GM21723 (cell line): ENCODE measurements at regions not wholly inside any gene's neighbourhood (a gene's known extent, or its start where the extent isn't known, plus 50 kb on each side); places are given as distances from the start of the nearest gene placed in this dataset.

Experiments used
- ATAC-seq: cut with Tn5 transposase; IDR thresholded peaks from one replicate; pipeline ENCODE4 v1.9.1; 2021; ENCODE audit warnings: mild to moderate bottlenecking, moderate library complexity; ENCODE audit not compliant: unreplicated experiment

GRCh38 chr12:76259660-76260389 is 88.4 kb downstream of the BBS10 start:
- no peak for ATAC-seq

- no peak for ATAC-seq
These were observed 89.1 kb downstream of the BBS10 start for GRCh38 chr12:76259106-76259505.

- no peak for ATAC-seq
These were observed 91.3 kb downstream of the BBS10 start for GRCh38 chr12:76256904-76257303.

- ATAC-seq, result no peak
These were observed 91.9 kb downstream of the BBS10 start for GRCh38 chr12:76256321-76256720.

- ATAC-seq, result no peak
These were observed 92.5 kb downstream of the BBS10 start for GRCh38 chr12:76255692-76256091.

- ATAC-seq, result no peak
These were observed 92.9 kb downstream of the BBS10 start for GRCh38 chr12:76255281-76255680.

- no peak for ATAC-seq
These were observed 96.2 kb downstream of the BBS10 start for GRCh38 chr12:76252031-76252430.

GRCh38 chr12:76250256-76250655 is 98.0 kb downstream of the BBS10 start:
- ATAC-seq, result no peak

GRCh38 chr12:76249501-76249900 is 98.7 kb downstream of the BBS10 start:
- no peak for ATAC-seq

- no peak for ATAC-seq
These were observed 100.2 kb downstream of the BBS10 start for GRCh38 chr12:76247992-76248391.

- no peak for ATAC-seq
These were observed 101.1 kb downstream of the BBS10 start for GRCh38 chr12:76247026-76247646.

GRCh38 chr12:76246611-76247010 is 101.6 kb downstream of the BBS10 start:
- no peak for ATAC-seq

- no peak for ATAC-seq
These were observed 103.9 kb downstream of the BBS10 start for GRCh38 chr12:76244300-76244699.

- no peak for ATAC-seq
These were observed 105.2 kb downstream of the BBS10 start for GRCh38 chr12:76242813-76243550.

- ATAC-seq, result no peak
These were observed 106.8 kb downstream of the BBS10 start for GRCh38 chr12:76241371-76241770.

GRCh38 chr12:76240281-76240680 is 107.9 kb downstream of the BBS10 start:
- ATAC-seq, result no peak

GRCh38 chr12:76238688-76239087 is 109.5 kb downstream of the BBS10 start:
- ATAC-seq, result no peak

- no peak for ATAC-seq
These were observed 111.0 kb downstream of the BBS10 start for GRCh38 chr12:76237086-76237701.

GRCh38 chr12:76236640-76237039 is 111.6 kb downstream of the BBS10 start:
- no peak for ATAC-seq

- ATAC-seq, result no peak
These were observed 113.5 kb downstream of the BBS10 start for GRCh38 chr12:76234741-76235140.

- no peak for ATAC-seq
These were observed 116.2 kb downstream of the BBS10 start for GRCh38 chr12:76232013-76232412.

- ATAC-seq, result no peak
These were observed 121.3 kb downstream of the BBS10 start for GRCh38 chr12:76226956-76227355.
